Neural cell (in vitro differentiated cells): ENCODE measurements at regions not wholly inside any gene's neighbourhood (a gene's known extent, or its start where the extent isn't known, plus 50 kb on each side); places are given as distances from the start of the nearest gene placed in this dataset.
"Not testable (repeated sequence)": the region's sequence is repeated elsewhere in the genome, so short reads cannot be mapped to it uniquely, and the experiment has no call there.

Source experiments
- H2AFZ ChIP-seq: fragments of 200-600, 300-800 bp; sonication (generic), shearing (Covaris generic); 2 replicates; pipeline ENCODE4 v1.6.0; 2014; ENCODE audit warnings: low read depth, mild to moderate bottlenecking, antibody characterized with exemption, low read length, moderate library complexity
- H3F3A ChIP-seq: fragments of 200-600 bp; shearing (Covaris generic); 2 replicates; pipeline ENCODE4 v1.6.1; 2016; ENCODE audit warnings: mild to moderate bottlenecking, moderate library complexity, mixed read lengths, antibody characterized with exemption, low read length; ENCODE audit not compliant: insufficient read depth, poor library complexity, severe bottlenecking
- H3K27ac ChIP-seq: fragments of 200-600, 300-800 bp; sonication (generic), shearing (Covaris generic); 2 replicates; pipeline ENCODE4 v1.5.1; 2014; ENCODE audit warnings: mild to moderate bottlenecking, low read length, moderate library complexity
- H3K27me3 ChIP-seq: fragments of 300-800, 200-600 bp; sonication (generic), shearing (Covaris generic); 2 replicates; pipeline ENCODE4 v1.6.0; 2014; ENCODE audit warnings: mild to moderate bottlenecking, low read depth, low read length, moderate library complexity; ENCODE audit not compliant: insufficient read depth
- H3K36me3 ChIP-seq: fragments of 300-800, 200-600 bp; sonication (generic), shearing (Covaris generic); 2 replicates; pipeline ENCODE4 v1.5.1; 2014; ENCODE audit warnings: mild to moderate bottlenecking, antibody characterized with exemption, low read length, moderate library complexity; ENCODE audit not compliant: insufficient read depth
- H3K4me2 ChIP-seq: fragments of 300-800, 200-600 bp; sonication (generic), shearing (Covaris generic); 2 replicates; pipeline ENCODE4 v1.6.0; 2014; ENCODE audit warnings: mild to moderate bottlenecking, low read length
- H3K4me3 ChIP-seq: fragments of 300-800, 200-600 bp; sonication (generic), shearing (Covaris generic); 2 replicates; pipeline ENCODE4 v1.5.1; 2014; ENCODE audit warnings: mild to moderate bottlenecking, low read length, moderate library complexity
- H3K79me2 ChIP-seq: fragments of 200-600 bp; shearing (Covaris generic); replicated peaks from 2 replicates; pipeline ENCODE4 v1.6.0; 2014; ENCODE audit warnings: mild to moderate bottlenecking, low read length, moderate library complexity; ENCODE audit not compliant: insufficient read depth
- H3K9ac ChIP-seq: fragments of 300-800, 200-600 bp; sonication (generic), shearing (Covaris generic); 2 replicates; pipeline ENCODE4 v1.6.1; 2016; ENCODE audit warnings: mild to moderate bottlenecking, low read length, mixed read lengths
- H3K9me2 ChIP-seq: fragments of 200-600 bp; shearing (Covaris generic); 2 replicates; pipeline ENCODE4 v1.6.1; 2016; ENCODE audit warnings: mild to moderate bottlenecking, low read length, mixed read lengths; ENCODE audit not compliant: insufficient read depth
- H3K9me3 ChIP-seq: fragments of 200-600, 300-800 bp; sonication (generic), shearing (Covaris generic); 2 replicates; pipeline ENCODE4 v1.6.1; 2016; ENCODE audit warnings: mild to moderate bottlenecking, mixed run types, low read length, moderate library complexity, mixed read lengths
- H4K20me1 ChIP-seq: fragments of 200-600 bp; shearing (Covaris generic); 2 replicates; pipeline ENCODE4 v1.6.1; 2016; ENCODE audit warnings: mild to moderate bottlenecking, mixed run types; ENCODE audit not compliant: insufficient read depth
- EP300 ChIP-seq: fragments of 450-650 bp; conservative IDR thresholded peaks from 2 replicates; pipeline ENCODE4 v1.6.1; 2014; ENCODE audit warnings: antibody characterized with exemption, mild to moderate bottlenecking, moderate library complexity; ENCODE audit not compliant: poor library complexity, severe bottlenecking
- EZH2 ChIP-seq: fragments of 200-600, 300-800 bp; shearing (Covaris generic), sonication (generic); IDR thresholded peaks from 2 replicates; pipeline ENCODE4 v1.6.1; 2014; ENCODE audit warnings: antibody characterized with exemption, low read length, borderline replicate concordance, mild to moderate bottlenecking; ENCODE audit not compliant: insufficient read depth, poor library complexity, severe bottlenecking
- MXI1 ChIP-seq: fragments of 450-650 bp; conservative IDR thresholded peaks from 2 replicates; pipeline ENCODE4 v1.6.1; 2014; ENCODE audit warnings: antibody characterized with exemption, mild to moderate bottlenecking; ENCODE audit not compliant: poor library complexity, severe bottlenecking
- POLR2AphosphoS5 ChIP-seq: IDR thresholded peaks from 2 replicates; pipeline ENCODE4 v1.6.1; 2012
- RAD21 ChIP-seq: fragments of 450-650 bp; conservative IDR thresholded peaks from 2 replicates; pipeline ENCODE4 v1.6.1; 2014; ENCODE audit warnings: antibody characterized with exemption, mild to moderate bottlenecking, moderate library complexity
- SMC3 ChIP-seq: fragments of 450-650 bp; conservative IDR thresholded peaks from 2 replicates; pipeline ENCODE4 v1.6.1; 2014; ENCODE audit warnings: antibody characterized with exemption, mild to moderate bottlenecking, moderate library complexity; ENCODE audit not compliant: poor library complexity
- TAF1 ChIP-seq: IDR thresholded peaks from 2 replicates; pipeline ENCODE4 v1.6.1; 2012; ENCODE audit warnings: low read depth
- TF ChIP-seq, protein P1 (sequence below): IDR thresholded peaks from 2 replicates; pipeline ENCODE4 v1.6.1; 2012; ENCODE audit warnings: borderline replicate concordance
- TF ChIP-seq, protein P2 (sequence below): fragments of 450-650 bp; IDR thresholded peaks from 2 replicates; pipeline ENCODE4 v1.5.1; 2014; ENCODE audit warnings: antibody characterized with exemption, mild to moderate bottlenecking, moderate library complexity; ENCODE audit not compliant: poor library complexity, severe bottlenecking

DNA sequence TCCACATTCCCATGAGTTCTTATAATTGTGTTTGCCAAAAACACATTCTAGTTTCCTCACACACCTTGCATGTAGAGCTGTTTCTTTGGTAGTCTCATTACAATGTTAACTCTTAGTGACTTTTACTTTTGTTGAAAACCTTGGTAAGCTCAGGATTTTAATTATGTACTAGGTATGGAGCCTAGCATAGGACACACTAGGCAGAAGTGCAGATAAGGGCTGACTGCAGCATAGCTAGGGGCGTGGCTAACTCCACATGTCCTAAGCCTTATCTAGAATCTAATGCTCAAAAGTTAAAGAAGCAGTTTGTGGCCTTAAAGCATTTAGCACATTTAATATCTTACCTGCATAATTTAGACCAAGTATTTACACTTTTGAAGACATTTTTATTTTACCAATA lies 153.7 kb upstream of the FBXO11 start (continued):
- no peak for TF ChIP-seq POLR2AphosphoS5
- no peak for TF ChIP-seq EZH2

DNA sequence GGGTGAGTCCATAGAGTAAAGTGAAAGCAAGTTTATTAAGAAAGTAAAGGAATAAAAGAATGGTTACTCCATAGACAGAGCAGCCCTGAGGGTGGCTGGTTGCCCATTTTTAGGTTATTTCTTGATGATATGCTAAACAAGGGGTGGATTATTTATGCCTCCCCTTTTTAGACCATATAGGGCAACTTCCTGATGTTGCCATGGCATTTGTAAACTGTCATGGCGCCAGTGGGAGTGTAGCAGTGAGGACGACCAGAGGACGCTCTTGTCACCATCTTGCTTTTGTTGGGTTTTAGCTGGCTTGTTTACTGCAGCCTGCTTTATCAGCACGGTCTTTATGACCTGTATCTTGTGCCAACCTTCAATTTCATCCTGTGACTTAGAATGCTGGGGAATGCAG lies 155.4 kb upstream of the FBXO11 start:
- H2AFZ ChIP-seq, H3K9me3 ChIP-seq, H4K20me1 ChIP-seq, H3K4me3 ChIP-seq, H3K27me3 ChIP-seq, H3K9ac ChIP-seq, H3F3A ChIP-seq, H3K79me2 ChIP-seq, H3K9me2 ChIP-seq, H3K27ac ChIP-seq, H3K36me3 ChIP-seq, H3K4me2 ChIP-seq: not testable (repeated sequence)

DNA sequence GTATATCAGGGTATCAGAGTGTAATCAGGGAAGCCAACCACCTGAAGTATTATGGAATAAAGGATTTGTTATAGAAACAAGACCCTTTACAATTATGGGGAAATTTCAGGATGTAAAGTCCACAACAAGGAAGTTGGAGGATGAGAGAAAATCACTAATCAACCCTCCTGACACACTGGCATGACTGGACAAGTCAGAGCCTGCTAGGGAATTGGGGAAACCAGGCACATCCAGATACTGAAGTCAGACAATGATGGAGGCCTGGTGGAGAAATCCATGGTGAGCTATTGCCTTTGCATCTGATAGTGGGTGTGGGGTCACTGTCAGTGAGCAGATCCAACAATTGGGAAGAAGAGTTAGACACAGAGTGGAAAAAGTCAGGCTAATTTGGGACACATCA lies 158.8 kb upstream of the FBXO11 start:
- H3K79me2 ChIP-seq: no peaks in the 10 kb centered on the region
- no peaks in the 10 kb centered on the region for H3K9me3 ChIP-seq
- no peaks in the 10 kb centered on the region for H3F3A ChIP-seq
- no peak overlapping the region for H3K9ac ChIP-seq
- H3K27ac ChIP-seq: no peak overlapping the region
- TF ChIP-seq POLR2AphosphoS5 (no peak), EZH2 (no peak), SMC3 (no peak), MXI1 (no peak), EP300 (no peak), TAF1 (no peak), RAD21 (no peak)
- TF ChIP-seq, protein P1, sequence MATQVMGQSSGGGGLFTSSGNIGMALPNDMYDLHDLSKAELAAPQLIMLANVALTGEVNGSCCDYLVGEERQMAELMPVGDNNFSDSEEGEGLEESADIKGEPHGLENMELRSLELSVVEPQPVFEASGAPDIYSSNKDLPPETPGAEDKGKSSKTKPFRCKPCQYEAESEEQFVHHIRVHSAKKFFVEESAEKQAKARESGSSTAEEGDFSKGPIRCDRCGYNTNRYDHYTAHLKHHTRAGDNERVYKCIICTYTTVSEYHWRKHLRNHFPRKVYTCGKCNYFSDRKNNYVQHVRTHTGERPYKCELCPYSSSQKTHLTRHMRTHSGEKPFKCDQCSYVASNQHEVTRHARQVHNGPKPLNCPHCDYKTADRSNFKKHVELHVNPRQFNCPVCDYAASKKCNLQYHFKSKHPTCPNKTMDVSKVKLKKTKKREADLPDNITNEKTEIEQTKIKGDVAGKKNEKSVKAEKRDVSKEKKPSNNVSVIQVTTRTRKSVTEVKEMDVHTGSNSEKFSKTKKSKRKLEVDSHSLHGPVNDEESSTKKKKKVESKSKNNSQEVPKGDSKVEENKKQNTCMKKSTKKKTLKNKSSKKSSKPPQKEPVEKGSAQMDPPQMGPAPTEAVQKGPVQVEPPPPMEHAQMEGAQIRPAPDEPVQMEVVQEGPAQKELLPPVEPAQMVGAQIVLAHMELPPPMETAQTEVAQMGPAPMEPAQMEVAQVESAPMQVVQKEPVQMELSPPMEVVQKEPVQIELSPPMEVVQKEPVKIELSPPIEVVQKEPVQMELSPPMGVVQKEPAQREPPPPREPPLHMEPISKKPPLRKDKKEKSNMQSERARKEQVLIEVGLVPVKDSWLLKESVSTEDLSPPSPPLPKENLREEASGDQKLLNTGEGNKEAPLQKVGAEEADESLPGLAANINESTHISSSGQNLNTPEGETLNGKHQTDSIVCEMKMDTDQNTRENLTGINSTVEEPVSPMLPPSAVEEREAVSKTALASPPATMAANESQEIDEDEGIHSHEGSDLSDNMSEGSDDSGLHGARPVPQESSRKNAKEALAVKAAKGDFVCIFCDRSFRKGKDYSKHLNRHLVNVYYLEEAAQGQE: no peak
- TF ChIP-seq, protein P2, sequence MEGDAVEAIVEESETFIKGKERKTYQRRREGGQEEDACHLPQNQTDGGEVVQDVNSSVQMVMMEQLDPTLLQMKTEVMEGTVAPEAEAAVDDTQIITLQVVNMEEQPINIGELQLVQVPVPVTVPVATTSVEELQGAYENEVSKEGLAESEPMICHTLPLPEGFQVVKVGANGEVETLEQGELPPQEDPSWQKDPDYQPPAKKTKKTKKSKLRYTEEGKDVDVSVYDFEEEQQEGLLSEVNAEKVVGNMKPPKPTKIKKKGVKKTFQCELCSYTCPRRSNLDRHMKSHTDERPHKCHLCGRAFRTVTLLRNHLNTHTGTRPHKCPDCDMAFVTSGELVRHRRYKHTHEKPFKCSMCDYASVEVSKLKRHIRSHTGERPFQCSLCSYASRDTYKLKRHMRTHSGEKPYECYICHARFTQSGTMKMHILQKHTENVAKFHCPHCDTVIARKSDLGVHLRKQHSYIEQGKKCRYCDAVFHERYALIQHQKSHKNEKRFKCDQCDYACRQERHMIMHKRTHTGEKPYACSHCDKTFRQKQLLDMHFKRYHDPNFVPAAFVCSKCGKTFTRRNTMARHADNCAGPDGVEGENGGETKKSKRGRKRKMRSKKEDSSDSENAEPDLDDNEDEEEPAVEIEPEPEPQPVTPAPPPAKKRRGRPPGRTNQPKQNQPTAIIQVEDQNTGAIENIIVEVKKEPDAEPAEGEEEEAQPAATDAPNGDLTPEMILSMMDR: no peak
- H3K36me3 ChIP-seq: no peaks in the 10 kb centered on the region
- no peak overlapping the region for H3K4me2 ChIP-seq
- H3K4me3 ChIP-seq: no peak overlapping the region
- H4K20me1 ChIP-seq: no peaks in the 10 kb centered on the region
- no peaks in the 10 kb centered on the region for H3K9me2 ChIP-seq
- H2AFZ ChIP-seq: no peak overlapping the region
- H3K27me3 ChIP-seq: no peaks in the 10 kb centered on the region
